HCEC 1CT (cell line): ENCODE measurements at regions not wholly inside any gene's neighbourhood (a gene's known extent, or its start where the extent isn't known, plus 50 kb on each side); places are given as distances from the start of the nearest gene placed in this dataset.
A peak's percentile ranks its signal among the peaks of the same experiment; 100 is the strongest.

ENCODE experiments used
- DNase-seq: peaks from one replicate; pipeline ENCODE4 v3.0.0-alpha.2; 2017

DNA sequence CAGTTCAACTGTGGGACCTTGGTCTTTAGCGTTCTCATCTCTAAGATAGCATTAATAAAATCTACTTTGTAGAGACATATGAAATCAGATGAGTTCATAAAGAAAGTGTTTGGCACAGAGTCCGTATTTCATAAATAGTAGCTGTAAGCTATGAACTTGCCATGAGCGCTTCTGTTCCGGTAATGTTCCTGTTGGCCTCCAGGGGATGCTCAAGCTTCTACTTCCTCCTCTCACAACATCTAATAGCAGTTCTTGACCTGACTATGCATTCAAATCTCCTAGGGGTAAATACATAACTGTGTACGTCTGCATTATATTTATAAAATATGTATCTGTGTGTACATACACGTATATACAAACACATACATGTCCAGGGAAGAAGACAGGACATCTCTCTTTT lies 288.2 kb upstream of the TMPO start:
- DNase-seq: no peak

DNA sequence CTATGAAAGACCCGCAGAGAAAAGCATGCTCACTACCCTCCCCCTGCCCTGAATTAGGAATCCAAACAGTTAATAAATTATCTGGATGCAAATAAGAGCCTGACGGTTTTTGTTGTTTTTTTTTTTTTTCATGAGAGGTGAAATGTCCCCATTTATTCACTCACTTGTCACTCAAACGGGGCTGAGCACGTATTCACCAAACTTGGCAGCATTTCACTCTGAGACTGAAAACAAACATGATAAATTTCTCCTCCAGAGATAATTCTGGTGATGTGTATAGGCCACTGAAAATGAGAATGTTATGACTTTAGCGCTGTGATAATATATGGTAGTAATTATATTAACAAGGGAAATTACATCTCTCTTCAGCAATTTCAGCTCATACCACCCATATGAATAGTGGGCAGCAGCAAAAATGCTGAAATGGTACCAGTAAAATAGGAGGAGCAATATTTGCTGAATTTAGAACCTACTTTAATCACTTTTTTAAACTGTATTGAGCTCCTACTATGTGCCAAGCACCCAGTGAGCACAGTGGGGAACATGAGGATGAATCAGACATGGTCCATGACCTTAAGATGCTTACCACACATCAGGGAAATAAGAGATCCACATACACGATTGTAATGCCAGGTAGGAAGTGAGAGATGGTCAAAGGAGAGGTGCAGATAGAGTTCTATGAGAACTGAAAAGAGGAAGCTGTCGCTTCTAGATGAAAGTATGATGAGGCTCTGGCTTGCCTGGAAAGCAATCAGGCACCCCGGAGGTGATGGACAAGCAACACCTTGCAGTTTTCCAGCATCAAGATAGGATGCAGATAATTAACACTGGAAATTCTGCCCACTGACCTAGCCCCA lies 286.5 kb upstream of the TMPO start:
- no peak for DNase-seq

DNA sequence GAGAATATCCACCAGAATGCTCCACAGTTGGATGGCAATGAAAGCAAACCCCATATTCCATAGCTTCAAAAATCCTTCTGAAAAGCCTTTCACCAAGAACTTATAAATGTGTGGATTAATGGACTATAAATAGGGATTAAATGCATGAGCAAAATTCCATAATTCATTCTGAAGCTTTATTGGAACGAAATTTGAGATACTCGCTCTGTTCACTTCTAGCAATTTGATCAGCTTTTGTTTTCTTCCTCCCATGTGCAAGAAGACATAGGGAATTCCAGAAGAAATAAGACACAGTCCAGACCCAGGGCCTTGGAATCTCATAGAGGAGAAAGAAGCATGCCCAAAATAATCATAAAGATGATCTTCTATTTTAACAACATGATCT lies 285.9 kb upstream of the TMPO start:
- no peak for DNase-seq

DNA sequence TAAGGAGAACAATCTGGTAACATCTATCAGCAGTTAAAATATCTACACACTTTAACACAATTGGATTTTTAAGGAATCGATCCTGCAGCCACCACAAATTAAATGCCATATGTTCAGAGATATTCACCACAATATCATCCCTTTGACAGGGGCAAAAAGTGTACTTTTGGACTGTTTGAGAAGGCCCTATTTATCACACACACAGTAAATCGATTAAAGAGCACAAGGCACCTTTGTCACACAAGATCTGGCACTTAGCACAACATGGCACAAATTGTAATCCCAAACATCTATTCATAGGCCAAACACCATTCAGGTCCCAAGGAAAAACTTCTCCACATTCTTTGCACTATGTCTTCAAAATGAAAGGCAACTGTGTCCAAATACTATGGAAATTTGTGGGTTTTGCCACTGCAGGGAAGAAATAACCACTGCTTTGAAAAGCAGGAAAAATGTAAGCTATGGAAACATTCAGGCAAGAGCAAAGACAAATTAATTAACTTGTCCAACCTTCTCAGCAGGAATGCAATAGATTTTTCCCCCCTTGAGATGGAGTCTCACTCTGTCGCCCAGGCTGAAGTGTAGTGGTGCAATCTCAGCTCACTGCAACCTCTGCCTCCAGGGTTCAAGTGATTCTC lies 282.5 kb upstream of the TMPO start:
- DNase-seq: no peak

DNA sequence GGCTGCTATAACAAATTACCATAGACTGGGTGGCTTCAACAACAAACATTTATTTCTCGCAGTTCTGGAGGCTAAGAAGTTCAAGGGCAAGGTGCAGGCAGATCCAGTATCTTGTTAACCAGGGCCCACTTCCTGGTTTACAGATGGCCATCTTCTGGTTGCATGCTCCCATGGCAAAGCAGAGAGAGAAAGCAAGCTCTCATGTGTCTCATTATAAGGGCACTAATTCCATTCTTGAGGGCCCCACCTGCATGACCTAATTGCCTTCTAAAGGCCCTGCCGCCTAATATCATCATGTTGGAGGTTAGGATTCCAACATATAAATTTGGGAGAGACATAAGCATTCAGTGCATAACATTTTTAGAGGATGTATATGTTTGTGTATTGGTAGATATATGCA lies 280.1 kb upstream of the TMPO start:
- no peak for DNase-seq

DNA sequence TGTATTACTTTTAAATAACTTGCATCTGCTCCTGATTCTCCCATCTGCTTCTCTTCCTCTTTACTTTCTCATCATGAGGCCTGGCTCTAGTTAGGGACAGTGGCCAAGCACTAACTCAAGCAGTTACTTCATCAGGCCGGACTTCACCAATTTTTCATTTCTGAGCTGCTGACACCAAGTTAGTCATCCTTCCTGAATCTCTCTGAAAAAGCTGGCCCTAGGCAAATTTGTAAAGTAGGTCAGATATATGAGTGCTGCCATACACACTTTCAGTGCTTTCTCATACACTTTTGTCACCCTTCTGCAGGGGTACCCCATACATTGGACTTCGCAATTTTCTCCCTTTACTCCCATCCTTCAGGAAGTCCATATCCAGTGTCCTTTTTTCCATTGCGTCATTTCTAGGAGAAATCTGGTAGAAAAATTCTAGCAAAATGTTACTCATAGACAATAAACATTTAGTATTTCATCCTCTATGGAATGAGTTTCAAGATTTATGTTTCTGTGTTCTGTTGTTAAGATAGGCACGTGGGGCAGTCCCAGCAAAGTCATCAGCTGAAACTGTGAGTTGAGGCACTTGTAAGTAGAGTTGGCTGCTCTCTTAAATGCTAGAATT lies 276.8 kb upstream of the TMPO start:
- peak; percentile 14 for DNase-seq

DNA sequence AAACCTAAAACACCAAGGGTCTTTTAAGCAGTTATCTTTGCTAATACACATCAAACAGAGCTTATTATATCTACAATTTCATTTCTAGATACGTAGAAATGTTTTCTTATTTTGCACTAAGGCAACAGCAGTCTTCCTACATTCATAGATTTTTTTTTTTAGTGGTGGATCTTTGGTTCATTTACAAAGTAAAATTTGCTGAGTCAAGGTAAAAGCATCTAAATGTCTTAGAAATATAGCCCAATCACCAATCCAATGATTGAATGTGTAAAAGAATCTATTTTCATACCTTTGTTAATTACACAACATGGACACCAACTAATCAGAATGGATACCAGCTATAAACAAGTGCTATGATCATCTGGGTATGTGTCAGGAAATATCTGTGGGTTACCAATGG lies 272.2 kb upstream of the TMPO start:
- DNase-seq: no peak

DNA sequence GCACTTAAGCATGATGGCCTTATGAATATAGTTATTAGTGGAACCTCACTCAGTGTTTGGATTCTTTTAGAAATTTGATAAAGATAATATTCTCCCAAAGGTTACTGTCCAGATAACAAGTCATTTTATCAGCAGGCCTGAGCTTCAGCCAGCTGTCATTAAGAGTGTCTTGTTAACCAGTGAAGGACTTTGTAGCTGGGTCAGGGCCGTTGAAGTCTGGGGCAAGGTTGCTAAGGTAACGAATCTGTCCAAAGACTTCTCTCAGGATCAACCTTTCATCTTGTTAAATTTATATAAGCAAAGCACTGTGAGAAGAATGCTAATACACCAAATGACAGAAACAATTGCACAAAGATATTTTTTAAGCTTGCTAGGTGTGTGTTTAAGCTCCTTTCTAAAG lies 271.3 kb upstream of the TMPO start:
- DNase-seq: no peak

DNA sequence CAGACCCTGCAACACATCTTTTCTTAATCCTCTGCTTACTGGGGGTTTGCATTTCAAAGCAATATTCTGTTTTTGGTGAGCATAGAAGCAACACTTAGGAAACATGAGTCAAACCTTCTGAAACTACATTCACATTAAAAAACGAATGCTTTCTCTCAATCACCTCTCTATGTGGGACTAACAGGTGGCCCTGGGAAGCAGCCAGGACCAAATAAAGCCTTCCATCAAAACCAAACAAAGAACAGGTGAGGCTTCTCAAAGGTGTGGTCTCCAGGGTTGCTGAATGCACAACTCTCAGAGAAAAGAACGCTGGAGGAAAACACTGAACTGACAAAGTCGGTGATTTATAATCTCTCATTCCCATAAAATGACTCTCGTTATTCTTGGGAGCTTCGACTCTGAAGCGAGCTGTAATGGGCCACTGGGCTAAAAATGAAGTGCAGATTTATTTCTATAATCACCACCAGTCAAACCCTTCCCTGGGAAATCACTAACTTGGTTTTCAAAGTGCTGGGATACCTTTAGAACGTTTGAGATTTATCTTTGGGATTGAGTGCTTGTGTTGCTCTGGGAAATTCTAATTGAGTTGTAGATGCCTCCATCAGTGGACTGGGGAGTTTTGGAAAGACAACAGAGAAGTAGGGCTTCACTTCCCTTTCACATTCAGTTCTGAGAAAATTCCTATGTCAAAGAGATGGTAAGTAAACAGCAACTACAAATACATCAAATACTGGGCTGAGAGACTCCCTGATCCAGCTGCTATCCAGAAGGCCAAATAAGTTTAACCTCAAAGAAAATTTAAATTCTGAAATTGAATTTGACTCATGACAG lies 262.0 kb upstream of the TMPO start:
- no peak for DNase-seq

DNA sequence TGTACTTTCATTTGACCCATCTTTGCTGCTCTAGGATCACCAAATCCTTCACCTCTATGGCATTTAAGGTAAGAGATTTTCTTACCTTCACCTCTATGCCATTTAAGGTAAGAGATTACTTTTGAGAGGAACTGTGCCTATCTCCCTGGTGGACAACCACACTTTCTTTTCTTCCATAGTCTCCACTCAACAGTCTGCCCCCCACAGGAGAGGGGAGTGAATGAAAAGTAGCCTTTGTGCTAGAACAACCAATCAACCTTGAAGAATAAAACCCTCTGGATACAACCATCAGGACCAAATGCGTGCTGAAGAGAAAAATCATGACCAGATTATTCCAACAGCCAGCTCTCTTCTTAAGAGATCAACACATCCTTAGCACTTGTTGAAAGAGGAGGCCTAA lies 258.6 kb upstream of the TMPO start:
- DNase-seq: no peak

DNA sequence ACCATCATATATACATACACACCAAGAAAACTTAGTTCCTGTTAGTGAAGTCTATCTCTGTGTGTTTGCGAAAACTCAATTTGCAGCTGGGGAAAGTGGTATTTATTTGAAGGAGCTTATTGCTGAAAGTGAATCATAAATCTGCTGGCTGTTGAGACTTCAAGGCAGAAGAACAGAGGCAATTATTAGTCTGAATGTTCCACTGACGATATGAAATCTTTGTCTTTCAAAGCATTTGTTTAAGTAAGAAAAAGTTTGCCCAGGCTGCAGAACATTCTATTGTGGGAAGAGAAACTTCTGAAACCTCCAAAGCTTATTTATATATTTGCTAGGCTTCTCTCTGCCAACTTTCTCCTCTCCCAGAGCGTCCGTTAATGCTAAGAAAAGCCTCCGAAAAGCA lies 255.7 kb upstream of the TMPO start:
- DNase-seq: no peak

DNA sequence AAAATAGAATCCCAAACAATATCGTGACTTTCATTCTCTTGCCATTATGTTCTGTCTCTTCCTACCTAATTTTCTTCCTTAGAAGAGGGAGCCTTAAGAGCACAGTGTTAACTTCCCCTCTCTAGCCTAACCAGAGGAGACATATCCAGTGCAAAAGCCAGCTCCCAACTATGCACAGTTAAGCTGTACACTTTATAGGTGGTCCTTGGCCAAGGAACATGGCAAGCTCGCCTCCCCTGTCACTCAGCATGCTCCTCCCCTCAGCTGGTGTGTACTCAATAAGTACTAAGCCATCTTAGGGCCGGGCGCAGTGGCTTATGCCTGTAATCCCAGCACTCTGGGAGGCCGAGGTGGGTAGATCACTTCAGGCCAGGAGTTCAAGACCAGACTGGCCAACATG lies 255.1 kb upstream of the TMPO start:
- no peak for DNase-seq

DNA sequence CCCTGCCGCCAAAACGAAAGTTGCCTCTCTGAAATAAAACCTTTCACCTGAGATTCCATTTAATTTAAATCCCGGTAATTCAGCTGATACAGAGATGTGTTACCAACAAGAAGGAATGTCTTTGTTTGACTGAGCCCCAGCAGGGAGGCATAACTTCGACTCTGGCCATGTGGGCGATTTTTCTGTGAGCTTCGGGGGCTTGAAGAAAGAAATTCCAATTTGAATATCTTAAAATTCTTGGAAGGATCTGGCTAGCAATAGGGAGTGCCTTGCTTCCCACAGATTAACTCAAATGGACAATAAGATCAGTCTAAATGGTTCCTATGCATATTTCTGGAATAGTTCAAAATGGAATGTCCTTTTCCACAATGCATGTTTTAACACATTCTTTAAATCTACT lies 252.5 kb upstream of the TMPO start:
- no peak for DNase-seq

DNA sequence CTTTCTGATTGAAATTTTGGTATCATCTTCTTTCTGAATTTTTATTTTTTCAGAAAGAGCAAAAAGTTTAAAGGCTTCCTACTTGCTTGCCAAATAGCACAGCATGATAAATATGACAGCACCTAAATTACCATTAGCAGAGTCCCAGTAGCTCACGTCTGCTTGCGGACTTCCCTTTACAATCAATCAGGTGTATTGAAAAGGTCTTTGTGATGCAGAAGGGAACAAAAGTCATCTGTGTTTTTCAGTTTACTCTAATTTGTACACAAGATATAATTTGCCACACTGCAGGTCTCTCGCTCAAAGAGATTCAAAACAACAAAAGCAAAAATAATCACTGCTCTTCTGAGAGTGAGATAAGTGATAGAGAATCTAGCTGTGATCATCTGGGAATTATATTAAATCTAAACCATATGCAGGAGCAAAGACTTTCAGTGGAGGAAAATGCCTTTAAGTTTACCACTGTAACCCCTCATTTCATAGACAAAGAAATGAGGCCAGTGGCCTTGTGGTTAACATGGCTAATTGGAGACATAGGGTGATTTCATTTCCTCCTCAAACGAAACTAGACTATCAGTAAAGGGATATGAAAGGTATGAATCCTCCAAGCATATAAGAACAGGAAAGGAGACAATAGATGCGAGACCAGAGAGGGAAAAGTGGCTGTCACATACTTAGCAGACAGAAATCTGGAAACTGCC lies 240.8 kb upstream of the TMPO start:
- no peak for DNase-seq

DNA sequence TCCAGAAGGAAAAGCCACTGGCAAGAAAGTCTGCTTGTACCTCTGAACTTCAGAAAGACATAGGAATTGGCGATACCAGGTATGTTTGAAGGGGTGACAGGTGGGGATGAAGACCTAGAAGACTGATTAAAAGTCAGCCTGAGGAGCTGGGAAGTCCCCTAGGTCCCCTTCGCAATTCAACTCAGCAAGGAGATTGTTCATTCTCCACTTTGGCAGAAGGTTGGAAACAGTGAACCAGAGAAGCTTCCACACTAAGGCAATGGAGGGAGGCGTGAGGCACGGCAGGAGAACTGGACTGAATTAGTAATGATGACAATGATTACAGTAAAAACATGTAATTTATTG lies 240.3 kb upstream of the TMPO start:
- DNase-seq: no peak

DNA sequence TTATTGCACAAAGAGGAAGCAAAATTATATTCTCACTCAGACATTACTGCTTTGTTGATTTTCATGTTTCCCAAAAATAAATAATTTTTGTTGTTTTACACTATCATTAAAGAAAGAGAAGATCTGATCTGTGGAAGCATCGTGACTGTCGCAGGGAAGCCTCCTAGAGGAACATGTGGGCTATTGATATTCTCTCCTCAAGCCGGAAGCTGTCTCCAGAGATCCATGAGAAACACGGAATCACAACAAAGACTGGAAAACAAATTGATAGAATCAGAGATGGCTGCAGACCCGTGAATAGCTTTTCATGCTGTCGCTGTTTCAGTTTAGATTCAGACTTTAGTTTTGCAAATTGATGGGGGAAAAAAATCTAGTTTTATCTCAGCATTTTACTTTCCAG lies 235.2 kb upstream of the TMPO start:
- no peak for DNase-seq

DNA sequence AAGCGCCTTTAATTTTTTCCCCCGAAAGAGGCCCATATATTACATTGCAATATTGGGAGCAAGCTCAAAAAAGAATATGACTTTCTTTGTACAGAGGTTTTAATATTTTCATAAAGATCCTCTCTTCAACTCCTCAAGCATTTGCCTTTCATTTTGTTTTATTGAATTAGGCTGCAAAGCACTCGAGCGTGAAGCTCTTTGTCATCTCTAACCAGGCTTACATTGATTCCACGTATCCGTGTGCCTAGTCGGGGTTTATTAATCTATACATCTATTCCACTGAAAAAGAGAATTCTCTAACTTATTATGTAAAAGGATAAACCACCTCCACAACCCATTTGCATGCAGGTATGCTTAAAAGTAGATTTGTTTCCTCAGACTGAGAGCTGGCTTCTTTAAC lies 234.8 kb upstream of the TMPO start:
- no peak for DNase-seq

DNA sequence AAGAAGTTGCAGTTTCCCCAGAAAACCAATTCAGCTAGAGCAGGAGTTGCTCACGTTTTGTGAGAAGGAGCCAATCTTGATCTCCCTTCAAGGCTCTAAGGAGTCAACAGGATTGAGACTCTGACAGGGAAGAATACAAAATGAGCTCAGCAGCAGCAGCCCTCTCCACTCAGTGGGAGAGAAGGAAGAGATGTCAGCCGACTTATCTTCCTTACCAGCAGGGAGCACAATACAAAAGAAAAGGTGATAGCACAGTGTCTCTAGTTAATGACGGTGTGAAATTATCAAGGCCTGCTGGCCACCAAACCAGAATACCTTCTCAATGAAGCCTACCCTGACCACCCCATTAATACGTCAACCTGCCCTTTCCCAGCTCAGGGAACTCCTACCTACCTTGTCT lies 223.6 kb upstream of the TMPO start:
- no peak for DNase-seq

DNA sequence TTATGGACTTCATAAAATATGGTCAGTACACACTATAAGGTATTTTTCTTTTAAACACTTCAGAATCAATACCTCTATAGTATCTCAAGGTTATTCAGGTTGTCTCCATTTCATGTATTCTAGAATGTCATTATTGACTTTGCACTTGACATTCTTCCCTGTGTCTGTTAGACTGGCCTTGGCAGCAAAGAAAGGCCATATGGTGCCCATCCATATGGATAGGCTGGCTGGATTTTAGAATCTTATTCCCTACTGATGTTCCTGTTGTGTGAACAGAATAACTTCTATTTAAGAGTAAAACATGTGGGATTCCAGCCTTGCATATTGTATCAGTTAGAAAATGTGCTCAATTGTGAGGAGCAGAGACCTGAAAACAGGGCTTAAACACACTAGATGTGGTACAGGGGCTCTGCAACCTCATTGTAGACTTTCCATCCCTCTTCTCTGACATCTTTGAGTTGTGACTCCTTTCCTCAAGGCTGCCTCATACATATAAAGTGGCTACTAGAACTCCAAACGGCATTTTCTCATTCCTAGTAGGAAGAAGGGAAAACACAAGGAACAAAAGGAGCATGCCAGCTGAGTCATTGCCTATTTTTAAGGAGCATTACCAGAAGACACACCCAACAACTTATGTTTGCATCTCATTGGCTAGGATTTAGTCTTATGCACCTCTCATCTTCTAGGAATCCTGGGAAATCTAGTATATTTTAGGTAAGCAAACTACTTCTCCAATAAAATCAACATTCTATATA lies 221.2 kb upstream of the TMPO start:
- DNase-seq: no peak

DNA sequence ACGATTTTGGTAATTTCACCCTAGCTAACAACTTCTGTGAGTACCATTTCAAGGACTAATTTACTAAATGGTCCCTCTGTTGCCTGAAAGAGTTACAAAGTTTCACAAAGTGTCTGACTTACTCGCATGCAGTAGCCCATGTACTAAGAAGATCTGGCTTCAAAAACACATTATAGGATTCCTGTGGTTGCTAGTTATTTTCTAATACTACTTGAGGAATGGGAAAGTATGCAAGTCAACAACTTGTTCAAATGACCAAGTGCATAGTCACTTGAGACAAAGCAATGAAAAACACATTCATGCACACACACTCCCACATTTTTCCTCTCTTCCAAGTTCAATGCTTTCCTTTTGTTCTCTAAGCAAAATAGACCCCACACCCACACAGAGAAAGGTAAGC lies 219.7 kb upstream of the TMPO start:
- DNase-seq: no peak

DNA sequence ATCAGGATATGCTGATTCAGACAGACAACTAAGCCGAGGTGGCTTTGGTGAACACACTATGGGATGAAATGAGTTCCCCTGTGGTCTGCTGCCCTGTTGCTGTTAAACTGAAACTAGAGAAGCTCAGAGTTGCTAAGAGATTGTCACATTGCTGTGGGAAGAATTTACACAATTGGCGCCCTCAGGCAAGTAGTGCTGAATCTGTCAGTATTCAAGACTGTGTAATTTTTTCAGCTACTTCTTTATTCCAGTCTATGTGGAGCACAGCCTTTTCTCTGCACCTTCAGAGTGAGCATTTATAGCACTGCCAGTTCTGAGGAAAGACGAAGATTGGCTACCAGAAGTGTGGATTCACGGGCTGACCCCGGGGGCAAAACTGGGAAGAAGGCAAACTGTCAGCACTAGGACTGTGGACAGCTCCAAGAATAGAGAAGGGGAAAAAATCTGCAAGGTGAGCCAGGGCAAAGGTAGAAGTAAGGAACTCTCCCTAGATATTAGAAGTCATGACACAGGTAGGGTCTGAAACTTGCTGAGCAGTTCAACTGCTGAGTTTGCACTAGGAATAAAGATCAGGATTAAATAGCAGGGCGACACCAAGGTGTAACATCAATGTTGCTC lies 218.8 kb upstream of the TMPO start:
- DNase-seq: no peak

DNA sequence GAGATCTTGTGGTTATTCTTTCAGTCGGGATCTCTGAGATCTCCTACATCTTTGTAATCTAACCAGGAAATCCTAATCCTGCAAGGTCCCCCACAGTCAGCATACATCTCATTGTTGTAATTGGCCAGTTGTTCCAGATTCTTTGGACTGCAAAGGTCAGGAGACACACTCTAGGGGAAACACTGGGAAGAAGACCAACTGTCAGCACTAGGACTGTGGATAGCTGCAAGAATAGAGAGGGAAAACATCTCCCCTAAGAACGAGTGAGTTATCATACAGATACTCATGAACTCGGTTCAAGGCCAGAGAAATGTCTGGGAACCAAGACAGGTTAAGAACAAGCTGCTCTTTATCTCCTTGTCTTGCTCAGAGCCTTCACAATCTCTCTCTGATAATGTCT lies 217.9 kb upstream of the TMPO start:
- no peak for DNase-seq
